GM12873 (cell line): ENCODE measurements at regions not wholly inside any gene's neighbourhood (a gene's known extent, or its start where the extent isn't known, plus 50 kb on each side); places are given as distances from the start of the nearest gene placed in this dataset.

Experiments used
- TF ChIP-seq, protein P1 (sequence below): IDR thresholded peaks from 2 replicates; pipeline ENCODE4 v1.5.1; 2012; ENCODE audit warnings: low read depth, mild to moderate bottlenecking, moderate library complexity, low read length, control low read depth; ENCODE audit not compliant: insufficient read depth; ENCODE audit errors: missing control alignments

DNA sequence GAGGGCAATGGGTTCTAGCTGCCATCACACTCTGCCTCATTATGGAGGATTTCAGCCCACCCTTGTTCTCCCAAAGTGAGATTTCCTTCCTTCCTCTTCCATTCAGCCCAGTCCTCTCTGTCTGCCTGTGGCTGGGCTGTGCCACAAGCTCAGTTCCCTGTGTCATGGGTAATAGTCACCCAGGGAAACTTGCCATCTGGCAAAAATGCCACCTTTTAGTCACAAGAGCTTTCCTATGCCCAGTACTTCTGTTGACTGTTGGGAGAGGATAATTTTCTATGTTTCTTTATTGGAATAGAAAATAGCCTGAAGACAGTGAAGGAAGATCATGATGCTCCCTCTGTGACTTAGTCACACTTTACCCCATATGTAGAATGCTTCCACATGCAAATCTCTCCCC lies 71.4 kb downstream of the TLR4 start:
- TF ChIP-seq, protein P1, sequence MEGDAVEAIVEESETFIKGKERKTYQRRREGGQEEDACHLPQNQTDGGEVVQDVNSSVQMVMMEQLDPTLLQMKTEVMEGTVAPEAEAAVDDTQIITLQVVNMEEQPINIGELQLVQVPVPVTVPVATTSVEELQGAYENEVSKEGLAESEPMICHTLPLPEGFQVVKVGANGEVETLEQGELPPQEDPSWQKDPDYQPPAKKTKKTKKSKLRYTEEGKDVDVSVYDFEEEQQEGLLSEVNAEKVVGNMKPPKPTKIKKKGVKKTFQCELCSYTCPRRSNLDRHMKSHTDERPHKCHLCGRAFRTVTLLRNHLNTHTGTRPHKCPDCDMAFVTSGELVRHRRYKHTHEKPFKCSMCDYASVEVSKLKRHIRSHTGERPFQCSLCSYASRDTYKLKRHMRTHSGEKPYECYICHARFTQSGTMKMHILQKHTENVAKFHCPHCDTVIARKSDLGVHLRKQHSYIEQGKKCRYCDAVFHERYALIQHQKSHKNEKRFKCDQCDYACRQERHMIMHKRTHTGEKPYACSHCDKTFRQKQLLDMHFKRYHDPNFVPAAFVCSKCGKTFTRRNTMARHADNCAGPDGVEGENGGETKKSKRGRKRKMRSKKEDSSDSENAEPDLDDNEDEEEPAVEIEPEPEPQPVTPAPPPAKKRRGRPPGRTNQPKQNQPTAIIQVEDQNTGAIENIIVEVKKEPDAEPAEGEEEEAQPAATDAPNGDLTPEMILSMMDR = no peak

DNA sequence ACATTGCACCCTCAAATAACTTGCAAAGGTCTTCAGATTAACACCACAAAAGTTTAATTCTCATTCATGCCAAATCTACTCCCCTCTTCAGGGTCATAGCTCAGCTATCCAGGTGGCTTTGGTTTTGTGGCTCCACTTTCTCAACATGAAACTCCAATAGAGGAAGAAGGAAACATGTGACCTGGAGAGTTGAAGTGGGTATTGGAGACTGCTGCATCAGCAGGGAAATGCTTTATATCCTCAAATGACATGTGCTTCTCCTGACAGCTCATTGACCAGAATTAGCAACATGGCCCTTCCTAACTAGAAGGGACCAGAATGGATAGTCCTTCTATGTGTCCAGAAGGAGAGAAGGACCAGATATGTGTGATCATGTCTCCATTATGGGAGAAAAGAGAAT lies 73.6 kb downstream of the TLR4 start:
- TF ChIP-seq, protein P1 = no peak

DNA sequence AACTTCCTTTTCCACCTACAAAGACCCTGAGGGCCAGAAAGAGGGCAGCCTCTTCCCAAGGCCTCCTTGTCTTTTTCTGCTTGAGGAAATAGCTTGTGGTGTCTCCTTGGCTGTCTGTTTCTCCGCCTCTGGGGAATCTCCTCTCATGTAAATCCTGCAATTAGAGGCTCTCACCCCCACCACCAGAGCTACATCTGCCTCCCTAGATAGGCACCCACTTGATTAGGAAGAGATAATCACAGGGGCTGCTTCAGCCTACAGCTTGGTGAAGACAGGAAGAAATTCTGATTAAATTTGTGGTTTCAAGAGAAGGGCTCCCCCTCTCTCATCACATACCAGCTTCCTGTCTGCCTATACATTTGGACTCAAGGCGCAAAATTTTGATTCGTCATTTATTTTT lies 75.6 kb downstream of the TLR4 start:
- TF ChIP-seq, protein P1 = no peak

DNA sequence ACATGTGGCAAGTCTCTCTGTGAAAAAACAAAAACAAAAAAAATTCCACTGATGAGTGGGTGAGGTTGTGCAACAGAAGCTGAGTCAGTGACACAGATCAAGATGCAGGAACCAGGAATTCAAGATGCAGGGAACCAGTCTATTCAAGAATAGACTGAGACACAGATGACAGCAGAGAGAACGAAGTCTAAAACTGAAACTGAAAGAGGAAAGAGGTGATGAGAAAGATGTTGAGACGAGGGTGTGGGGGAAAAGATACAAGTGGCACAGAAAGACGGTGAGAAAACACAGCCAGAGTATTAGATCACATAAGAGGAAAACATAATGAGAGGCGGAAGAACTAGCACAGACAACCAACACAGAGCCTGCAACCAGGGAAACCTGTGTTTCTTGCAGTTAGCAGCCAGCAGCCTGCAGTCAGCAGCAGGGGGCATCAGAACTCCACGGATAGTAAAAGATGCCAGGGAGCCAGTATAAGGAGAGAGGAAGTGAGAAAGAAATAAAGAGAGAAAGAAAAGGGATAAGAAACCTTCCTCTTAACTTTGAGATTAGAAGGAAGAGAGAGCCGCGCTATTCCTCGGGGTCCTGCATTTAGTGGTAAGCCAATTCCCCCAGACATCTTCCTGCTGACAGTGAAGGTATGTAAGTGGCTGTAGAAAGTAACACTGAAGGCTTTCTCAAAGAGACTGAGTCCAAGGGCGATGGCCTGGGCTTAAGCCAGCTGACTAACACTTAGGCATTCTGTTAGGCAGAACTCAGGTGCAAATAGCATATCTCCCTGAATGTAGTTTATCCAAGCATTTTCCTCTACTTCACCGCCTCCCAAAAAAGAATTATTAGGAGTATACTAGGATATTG lies 79.0 kb downstream of the TLR4 start:
- TF ChIP-seq, protein P1 = peak; percentile 74

DNA sequence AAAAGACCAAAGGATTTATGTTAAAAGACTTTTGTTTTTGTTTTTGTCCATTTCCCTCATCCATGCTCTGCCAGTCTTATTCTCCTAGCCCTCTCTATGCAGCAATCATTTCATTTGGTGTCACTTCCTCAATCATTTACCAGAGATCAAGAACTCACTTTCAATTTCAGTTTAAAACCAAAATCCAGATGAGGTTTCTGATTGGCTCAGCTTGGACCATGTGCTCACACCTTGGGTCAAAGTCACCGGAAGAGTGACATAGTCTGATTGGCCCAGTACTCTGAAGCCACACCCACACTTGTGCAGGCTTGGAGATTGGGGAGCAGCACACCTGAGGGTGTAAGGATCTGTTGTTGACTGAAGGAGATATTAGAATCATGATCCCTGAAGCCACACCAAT lies 79.6 kb downstream of the TLR4 start:
- TF ChIP-seq, protein P1 = no peak

DNA sequence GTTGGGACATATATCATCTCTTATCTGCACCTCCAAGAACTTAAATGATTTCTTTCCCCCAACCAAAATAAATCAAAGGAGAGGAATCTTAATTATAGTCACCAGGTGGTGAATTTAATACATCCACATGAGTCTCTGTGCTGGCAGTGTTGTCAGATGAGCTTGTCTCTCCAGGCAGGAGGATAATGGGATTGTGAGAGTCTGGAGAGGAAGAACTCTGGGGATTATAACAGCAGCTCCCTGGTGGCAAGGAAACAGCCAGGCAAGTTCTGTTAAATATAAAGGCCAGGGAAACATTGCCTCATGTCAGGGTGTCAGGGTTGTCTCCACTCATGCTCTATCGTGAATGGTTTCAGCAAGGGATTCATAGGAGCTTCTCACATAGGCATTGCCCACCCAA lies 80.8 kb downstream of the TLR4 start:
- TF ChIP-seq, protein P1 = no peak

DNA sequence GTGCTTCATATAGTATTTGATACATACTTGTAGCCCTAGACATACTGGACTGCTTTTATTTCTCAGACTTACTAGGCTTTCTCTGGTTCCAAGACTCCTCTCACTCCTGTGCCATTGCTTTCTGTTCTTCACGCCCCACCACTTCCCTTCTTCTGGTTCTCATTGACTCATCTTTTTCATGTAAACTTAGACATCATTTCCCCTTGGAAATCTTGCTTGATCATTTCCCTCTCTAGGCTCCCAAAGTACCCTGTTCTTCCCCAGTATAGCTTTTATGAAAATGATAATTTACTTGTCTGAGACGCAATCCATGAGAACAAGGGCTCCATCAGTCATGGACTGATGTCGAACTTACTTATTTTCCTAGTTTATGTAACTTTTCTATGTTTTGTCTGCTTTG lies 83.5 kb downstream of the TLR4 start:
- TF ChIP-seq, protein P1 = no peak
